ENCODE measurements at regions not wholly inside any gene's neighbourhood (a gene's known extent, or its start where the extent isn't known, plus 50 kb on each side); places are given as distances from the start of the nearest gene placed in this dataset.

DNA sequence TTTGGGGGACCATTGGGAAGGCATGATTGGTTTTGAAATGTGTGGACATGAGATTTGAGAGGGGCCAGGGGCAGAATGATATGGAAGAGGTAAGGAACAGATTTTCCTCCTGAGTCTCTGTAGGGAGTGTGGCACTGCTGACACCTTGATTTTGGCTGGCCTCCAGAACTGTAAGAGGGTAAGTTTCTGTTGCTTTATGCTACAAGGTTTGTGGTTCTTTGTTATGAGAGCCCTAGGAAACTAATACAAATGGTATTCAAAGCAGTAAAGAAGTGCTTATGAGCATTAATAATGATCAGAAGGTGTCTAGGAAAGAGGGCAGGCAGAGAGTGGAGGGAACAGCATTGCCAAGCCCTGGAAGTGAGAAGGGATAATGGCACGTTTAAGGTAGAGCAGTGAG lies 574.3 kb upstream of the NXPH2 start:
- H3K27me3 Mint-ChIP-seq = no peaks in the 10 kb centered on the region
- TF ChIP-seq, protein P1, sequence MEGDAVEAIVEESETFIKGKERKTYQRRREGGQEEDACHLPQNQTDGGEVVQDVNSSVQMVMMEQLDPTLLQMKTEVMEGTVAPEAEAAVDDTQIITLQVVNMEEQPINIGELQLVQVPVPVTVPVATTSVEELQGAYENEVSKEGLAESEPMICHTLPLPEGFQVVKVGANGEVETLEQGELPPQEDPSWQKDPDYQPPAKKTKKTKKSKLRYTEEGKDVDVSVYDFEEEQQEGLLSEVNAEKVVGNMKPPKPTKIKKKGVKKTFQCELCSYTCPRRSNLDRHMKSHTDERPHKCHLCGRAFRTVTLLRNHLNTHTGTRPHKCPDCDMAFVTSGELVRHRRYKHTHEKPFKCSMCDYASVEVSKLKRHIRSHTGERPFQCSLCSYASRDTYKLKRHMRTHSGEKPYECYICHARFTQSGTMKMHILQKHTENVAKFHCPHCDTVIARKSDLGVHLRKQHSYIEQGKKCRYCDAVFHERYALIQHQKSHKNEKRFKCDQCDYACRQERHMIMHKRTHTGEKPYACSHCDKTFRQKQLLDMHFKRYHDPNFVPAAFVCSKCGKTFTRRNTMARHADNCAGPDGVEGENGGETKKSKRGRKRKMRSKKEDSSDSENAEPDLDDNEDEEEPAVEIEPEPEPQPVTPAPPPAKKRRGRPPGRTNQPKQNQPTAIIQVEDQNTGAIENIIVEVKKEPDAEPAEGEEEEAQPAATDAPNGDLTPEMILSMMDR (IDR thresholded peaks at IDR 0.05) = no peak

DNA sequence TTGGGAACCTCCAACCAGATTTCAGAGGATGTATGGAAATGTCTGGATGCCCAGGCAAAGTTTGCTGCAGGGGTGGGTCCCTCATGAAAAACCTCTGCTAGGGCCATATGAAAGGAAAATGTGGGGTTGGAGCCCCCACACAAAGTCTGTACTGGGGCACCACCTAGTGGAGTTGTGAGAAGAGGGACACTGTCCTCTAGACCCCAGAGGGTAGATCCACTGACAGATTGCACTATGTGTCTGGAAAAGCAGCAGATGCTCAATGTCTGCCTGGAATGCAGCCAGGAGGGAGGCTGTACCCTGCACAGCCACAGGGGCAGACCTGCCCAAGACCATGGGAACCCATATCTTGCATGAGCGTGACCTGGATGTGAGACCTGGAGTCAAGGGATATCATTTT lies 573.7 kb upstream of the NXPH2 start:
- Mint-ChIP-seq H3K36me3 (ENCODE audit: low read depth) (no peaks in the 10 kb centered on the region), H3K27ac (no peak overlapping the region), H3K27me3 (no peaks in the 10 kb centered on the region), H3K4me3 (no peak overlapping the region), H3K9me3 (peaks cover 14% of the 10 kb centered on the region), H3K4me1 (no peaks in the 10 kb centered on the region)
- CTCF ChIA-PET = no interaction called here
- ATAC-seq (ENCODE audit: low read depth) (no peak), DNase-seq (no peak)
- intact Hi-C loops (cut with micrococcal nuclease) = no loop called here
- TF ChIP-seq, protein P1 (IDR thresholded peaks at IDR 0.05) = no peak
- POLR2A ChIA-PET = no interaction called here

More for the DNA sequence above, 574.3 kb upstream of the NXPH2 start:
- ATAC-seq (ENCODE audit: low read depth) (no peak), DNase-seq (no peak)
- Mint-ChIP-seq H3K27ac (no peak overlapping the region), H3K9me3 (peaks cover 14% of the 10 kb centered on the region), H3K4me1 (no peaks in the 10 kb centered on the region), H3K4me3 (no peak overlapping the region), H3K36me3 (ENCODE audit: low read depth) (no peaks in the 10 kb centered on the region)
- ChIA-PET CTCF (no interaction called here), POLR2A (no interaction called here)
- intact Hi-C loops (cut with micrococcal nuclease) = no loop called here

DNA sequence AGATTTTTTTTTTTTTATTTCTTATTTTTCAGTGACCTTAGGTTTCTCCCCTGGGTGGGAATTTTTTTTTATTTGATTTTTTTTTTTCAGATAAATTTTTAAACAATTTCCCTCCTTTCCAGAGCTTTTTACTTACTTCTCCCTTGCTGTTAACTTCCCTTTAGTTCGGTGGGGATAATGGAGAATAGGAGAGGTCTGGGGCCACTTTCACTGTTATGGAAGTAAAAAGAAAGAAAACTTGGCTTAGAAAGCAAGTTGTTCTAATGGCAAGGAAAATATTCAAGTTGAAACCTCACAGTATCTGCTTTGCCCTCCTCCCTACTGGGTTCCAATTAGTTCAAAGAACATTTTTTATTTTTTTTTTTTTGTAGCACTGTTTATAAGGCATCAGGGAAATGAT lies 537.1 kb upstream of the NXPH2 start:
- POLR2A ChIA-PET = no interaction called here
- intact Hi-C loops (cut with micrococcal nuclease) = no loop called here
- CTCF ChIA-PET = no interaction called here
- no peaks in the 10 kb centered on the region for H3K4me1 Mint-ChIP-seq
- H3K27ac Mint-ChIP-seq = no peak overlapping the region
- H3K4me3 Mint-ChIP-seq = no peak overlapping the region
- ATAC-seq (ENCODE audit: low read depth) (no peak), DNase-seq (no peak)
- no peaks in the 10 kb centered on the region for H3K27me3 Mint-ChIP-seq
- no peaks in the 10 kb centered on the region for H3K36me3 Mint-ChIP-seq (ENCODE audit: low read depth)
- TF ChIP-seq, protein P1 (IDR thresholded peaks at IDR 0.05) = no peak
- H3K9me3 Mint-ChIP-seq = no peaks in the 10 kb centered on the region

DNA sequence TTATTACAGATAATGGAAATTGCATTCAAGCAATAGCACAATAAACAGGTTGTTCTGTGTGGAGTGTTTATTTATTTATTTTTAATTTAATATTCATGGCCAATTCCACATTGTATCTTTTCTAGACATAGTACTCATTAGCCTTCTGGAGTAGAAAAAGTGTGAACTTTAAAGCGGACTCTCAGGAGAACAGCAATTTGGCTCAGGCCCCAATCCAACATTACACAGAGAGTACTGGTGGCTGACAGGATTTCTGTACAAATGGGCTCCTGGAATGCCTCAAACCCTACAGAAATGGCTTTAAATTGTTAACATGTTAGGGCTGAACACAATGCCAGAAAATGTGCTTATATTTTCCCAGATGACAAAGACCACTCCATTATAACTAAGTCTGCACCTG lies 533.9 kb upstream of the NXPH2 start:
- H3K27me3 Mint-ChIP-seq = no peaks in the 10 kb centered on the region
- no peak overlapping the region for H3K27ac Mint-ChIP-seq
- H3K36me3 Mint-ChIP-seq (ENCODE audit: low read depth) = no peaks in the 10 kb centered on the region

DNA sequence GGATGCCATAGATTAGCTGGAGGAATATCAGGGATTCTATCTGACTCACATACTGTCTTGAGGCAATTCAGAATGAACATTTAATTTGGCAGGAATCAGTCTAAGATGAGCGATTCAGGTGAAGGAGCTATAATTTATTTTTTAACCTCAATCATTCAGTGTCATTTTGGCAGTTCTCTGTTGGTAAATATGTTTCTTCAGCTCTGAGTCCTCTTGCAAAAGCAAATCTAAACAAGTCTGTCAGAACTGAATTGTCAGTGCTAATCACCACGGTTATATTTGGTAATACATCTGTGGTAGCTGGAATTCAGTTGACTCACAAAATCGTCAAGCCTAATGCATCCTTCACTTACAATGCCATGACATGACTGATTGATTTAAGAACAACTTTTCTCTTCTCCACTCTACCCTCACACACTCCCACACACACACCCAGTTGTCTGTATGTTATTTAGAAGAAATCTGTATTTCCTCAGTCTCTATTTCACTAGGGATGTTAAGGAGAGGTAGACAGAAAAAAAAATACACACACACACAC lies 516.6 kb upstream of the NXPH2 start:
- H3K27me3 Mint-ChIP-seq = no peaks in the 10 kb centered on the region
- H3K36me3 Mint-ChIP-seq (ENCODE audit: low read depth) = no peaks in the 10 kb centered on the region
- intact Hi-C loops (cut with micrococcal nuclease) = no loop called here
- TF ChIP-seq, protein P1 (IDR thresholded peaks at IDR 0.05) = no peak
- no peak overlapping the region for H3K4me3 Mint-ChIP-seq
- H3K27ac Mint-ChIP-seq = no peak overlapping the region
- CTCF ChIA-PET = no interaction called here
- no peaks in the 10 kb centered on the region for H3K4me1 Mint-ChIP-seq
- DNase-seq = no peak
- no peak for ATAC-seq (ENCODE audit: low read depth)
- POLR2A ChIA-PET = no interaction called here
- H3K9me3 Mint-ChIP-seq = peaks cover 11% of the 10 kb centered on the region

More for the DNA sequence above, 533.9 kb upstream of the NXPH2 start:
- POLR2A ChIA-PET = no interaction called here
- Mint-ChIP-seq H3K4me1 (no peaks in the 10 kb centered on the region), H3K4me3 (no peak overlapping the region), H3K9me3 (peaks cover 5% of the 10 kb centered on the region)
- no peak for DNase-seq
- TF ChIP-seq, protein P1 (IDR thresholded peaks at IDR 0.05) = no peak
- intact Hi-C loops (cut with micrococcal nuclease) = no loop called here
- CTCF ChIA-PET = no interaction called here
- no peak for ATAC-seq (ENCODE audit: low read depth)

Measured in activated B cell treated with CpG ODN at 0.5 μM for 24 hours (primary cell).